A549 (cell line): ENCODE measurements at regions not wholly inside any gene's neighbourhood (a gene's known extent, or its start where the extent isn't known, plus 50 kb on each side); places are given as distances from the start of the nearest gene placed in this dataset.
"Not testable (repeated sequence)": the region's sequence is repeated elsewhere in the genome, so short reads cannot be mapped to it uniquely, and the experiment has no call there.

Source experiments
- ATAC-seq, 2 experiments: fragments of 200-7000 bp in 1 of 2; fragments of >200 bp in 1 of 2; cut with Nextera tagmentation in 1 of 2; cut with Tn5 transposase in 1 of 2; 3 replicates each; pipeline versions ENCODE4 v1.8.0 to v1.9.1; 2018 to 2020; ENCODE audit warnings: mild to moderate bottlenecking in 1 of 2, moderate library complexity in 1 of 2
- CTCF ChIA-PET: fragments of 300-600 bp; sonication (Branson Sonifier 250); formaldehyde crosslinking; extraction: SDS; loops from one replicate; lab custom pipeline; 2021; ENCODE audit warnings: antibody characterized with exemption, inconsistent platforms; lab: Yijun Ruan, JAX
- POLR2A ChIA-PET: fragments of 350-600 bp; formaldehyde crosslinking; extraction: SDS; loops from one replicate; lab custom pipeline; 2021; ENCODE audit warnings: antibody characterized with exemption, inconsistent platforms; lab: Yijun Ruan, JAX
- DNase-seq, 2 experiments: peaks; one replicate each; pipeline versions ENCODE4 v3.0.0 to v3.0.0-alpha.2; 2011 to 2016; ENCODE audit warnings: low read depth in 1 of 2, low spot score in 1 of 2
- FAIRE-seq: peaks from 2 replicates; lab custom pipeline; 2011; peaks lifted over from hg19 to GRCh38; lab: Jason Lieb, UNC
- H3K27ac ChIP-seq, 2 experiments: fragments of >200 bp; sonication (Bioruptor Twin); formaldehyde crosslinking; 3 replicates each; pipeline ENCODE4 v1.5.1; 2016 to 2017
- H3K4me1 ChIP-seq: fragments of >200 bp; sonication (Bioruptor Twin); formaldehyde crosslinking; 3 replicates; pipeline ENCODE4 v1.6.1; 2016
- H3K4me2 ChIP-seq: fragments of >200 bp; sonication (Bioruptor Twin); formaldehyde crosslinking; 3 replicates; pipeline ENCODE4 v1.6.1; 2016
- H3K4me3 ChIP-seq: fragments of >200 bp; sonication (Bioruptor Twin); formaldehyde crosslinking; 3 replicates; pipeline ENCODE4 v1.5.1; 2016
- H3K9me3 ChIP-seq: fragments of >200 bp; sonication (Bioruptor Twin); formaldehyde crosslinking; 3 replicates; pipeline ENCODE4 v1.6.1; 2016
- ATOH8 ChIP-seq: fragments of 250-450 bp; sonication (Bioruptor Pico); IDR thresholded peaks from 2 replicates; pipeline ENCODE4 v1.5.0; 2020; ENCODE audit warnings: low read depth, mild to moderate bottlenecking, moderate library complexity
- BHLHE40 ChIP-seq: IDR thresholded peaks from 2 replicates; pipeline ENCODE4 v1.6.1; 2012; ENCODE audit warnings: low read depth, low read length, inconsistent platforms
- E2F6 ChIP-seq: IDR thresholded peaks from 2 replicates; pipeline ENCODE4 v1.6.1; 2012; ENCODE audit warnings: low read depth, borderline replicate concordance
- EHF ChIP-seq: fragments of 250-450 bp; sonication (Bioruptor Pico); IDR thresholded peaks from 2 replicates; pipeline ENCODE4 v1.5.0; 2020; ENCODE audit warnings: mild to moderate bottlenecking
- EHMT2 ChIP-seq: fragments of 200-600 bp; sonication (generic); IDR thresholded peaks from 2 replicates; pipeline ENCODE4 v1.6.1; 2016; ENCODE audit warnings: antibody characterized with exemption, low read depth, mild to moderate bottlenecking, moderate library complexity
- FOSL2 ChIP-seq, 2 experiments: fragments of 450-650 bp in 1 of 2; fragments of >200 bp in 1 of 2; sonication (Bioruptor Twin) in 1 of 2; formaldehyde crosslinking; IDR thresholded peaks; 2 replicates each; pipeline versions ENCODE4 v1.5.0 to v1.6.1; 2016 to 2020; ENCODE audit warnings: mild to moderate bottlenecking in 1 of 2, moderate library complexity in 1 of 2
- HES2 ChIP-seq: fragments of >200 bp; sonication (Bioruptor Twin); formaldehyde crosslinking; IDR thresholded peaks from 2 replicates; pipeline ENCODE4 v1.6.1; 2016
- HOXB13 ChIP-seq: fragments of 250-450 bp; sonication (Bioruptor Pico); IDR thresholded peaks from 2 replicates; pipeline ENCODE4 v1.5.0; 2020; ENCODE audit warnings: low read depth, mild to moderate bottlenecking, moderate library complexity
- HOXB5 ChIP-seq: fragments of 250-450 bp; sonication (Bioruptor Pico); IDR thresholded peaks from 2 replicates; pipeline ENCODE4 v1.5.0; 2020; ENCODE audit warnings: mild to moderate bottlenecking, moderate library complexity
- JUN ChIP-seq, 2 experiments: fragments of >200 bp; sonication (Bioruptor Twin); formaldehyde crosslinking; IDR thresholded peaks; 2 replicates in 1 of 2; 3 replicates in 1 of 2; pipeline ENCODE4 v1.6.1; 2016 to 2017
- KDM5A ChIP-seq: fragments of 200-600 bp; sonication (generic); IDR thresholded peaks from 2 replicates; pipeline ENCODE4 v1.6.1; 2016; ENCODE audit warnings: antibody characterized with exemption, mild to moderate bottlenecking
- MAFK ChIP-seq: fragments of 450-650 bp; IDR thresholded peaks from 2 replicates; pipeline ENCODE4 v1.6.1; 2014; ENCODE audit not compliant: partially characterized antibody
- MAX ChIP-seq: IDR thresholded peaks from 2 replicates; pipeline ENCODE4 v1.6.1; 2012
- NFE2L2 ChIP-seq: fragments of 150-350 bp; conservative IDR thresholded peaks from 2 replicates; pipeline ENCODE4 v1.6.1; 2014; ENCODE audit warnings: low read length
- PHF8 ChIP-seq: fragments of 200-600 bp; sonication (generic); IDR thresholded peaks from 2 replicates; pipeline ENCODE4 v1.6.1; 2016; ENCODE audit warnings: low read depth, mild to moderate bottlenecking, antibody characterized with exemption, moderate library complexity, borderline replicate concordance
- POLR2A ChIP-seq: IDR thresholded peaks from 2 replicates; pipeline ENCODE4 v1.6.1; 2012; ENCODE audit warnings: mild to moderate bottlenecking, low read length
- RARB ChIP-seq: fragments of 250-450 bp; sonication (Bioruptor Pico); IDR thresholded peaks from 2 replicates; pipeline ENCODE4 v1.8.0; 2021; ENCODE audit warnings: mild to moderate bottlenecking, moderate library complexity
- REST ChIP-seq: fragments of 200-600 bp; sonication (generic); IDR thresholded peaks from 2 replicates; pipeline ENCODE4 v1.6.1; 2016; ENCODE audit warnings: antibody characterized with exemption, mild to moderate bottlenecking, moderate library complexity
- SMC3 ChIP-seq: fragments of >200 bp; sonication (Bioruptor Twin); formaldehyde crosslinking; IDR thresholded peaks from 3 replicates; pipeline ENCODE4 v1.6.1; 2018; ENCODE audit warnings: inconsistent platforms
- TP53 ChIP-seq: fragments of 250-450 bp; sonication (Bioruptor Pico); IDR thresholded peaks from 2 replicates; pipeline ENCODE4 v1.5.0; 2021; ENCODE audit warnings: mild to moderate bottlenecking, moderate library complexity
- ZC3H11A ChIP-seq: fragments of 450-650 bp; IDR thresholded peaks from 2 replicates; pipeline ENCODE4 v1.6.1; 2014; ENCODE audit warnings: antibody characterized with exemption, mild to moderate bottlenecking
- WGBS: methylation state at CpG from one replicate; pipeline ENCODE4 v1.1.6; 2017; ENCODE audit errors: missing lambda C conversion rate; 5-methylcytosine and 5-hydroxymethylcytosine counted together

GRCh38 chr6:99143108-99143861, 195.5 kb upstream of the FBXL4 start (continued):
- no peak for TF ChIP-seq SMC3
- TF ChIP-seq EHF (CRISPR knock-in tag), result no peak
- TF ChIP-seq BHLHE40, result no peak
- TF ChIP-seq, all 56 proteins: peak for 0

- H3K4me3 ChIP-seq, CTCF ChIA-PET, H3K4me1 ChIP-seq, DNase-seq, POLR2A ChIA-PET, H3K9me3 ChIP-seq, H3K27ac ChIP-seq, H3K4me2 ChIP-seq, FAIRE-seq, ATAC-seq: not testable (repeated sequence)
- WGBS, result no CpG with 5 or more reads among the region's 29 CpGs
These were observed 194.2 kb upstream of the FBXL4 start for GRCh38 chr6:99141906-99142305.

- Histone ChIP-seq H3K4me3 (no peak overlapping the region), H3K4me1 (no peaks in the 10 kb centered on the region), H3K27ac (no peak overlapping the region), H3K4me2 (no peak overlapping the region), H3K9me3 (no peaks in the 10 kb centered on the region)
- ChIA-PET POLR2A (no interaction called here), CTCF (no interaction called here)
- DNase-seq, result no peak
- no peak for ATAC-seq
- FAIRE-seq, result no peak
- TF ChIP-seq KDM5A, result no peak
- TF ChIP-seq HES2, result no peak
- TF ChIP-seq E2F6, result no peak
- no peak for TF ChIP-seq TP53
- TF ChIP-seq REST, result no peak
- WGBS, result 0% methylated on average over 1 of the region's 1 CpG
These were observed 190.7 kb upstream of the FBXL4 start for GRCh38 chr6:99138445-99138844.

GRCh38 chr6:99137314-99137713, 189.6 kb upstream of the FBXL4 start:
- ChIA-PET POLR2A (no interaction called here), CTCF (interaction anchor here (1.2 kb wide), 1 partner anchor 18 kb away, joined by 3 read pairs; no protein-coding TSS in a partner anchor)
- Histone ChIP-seq H3K9me3 (no peaks in the 10 kb centered on the region), H3K4me2 (no peak overlapping the region), H3K27ac (no peak overlapping the region), H3K4me1 (no peaks in the 10 kb centered on the region), H3K4me3 (no peak overlapping the region)
- FAIRE-seq (no peak), ATAC-seq (no peak), DNase-seq (no peak)
- no peak for TF ChIP-seq EHMT2
- TF ChIP-seq HOXB13 (CRISPR knock-in tag), result no peak
- TF ChIP-seq BHLHE40, result no peak
- TF ChIP-seq JUN (IDR thresholded peaks at IDR 0.05), result no peak
- TF ChIP-seq POLR2A, result no peak
- no peak for TF ChIP-seq NFE2L2
- no peak for TF ChIP-seq FOSL2 (IDR thresholded peaks at IDR 0.05)
- TF ChIP-seq FOSL2 (CRISPR knock-in tag; IDR thresholded peaks at IDR 0.05), result no peak
- no peak for TF ChIP-seq PHF8
- TF ChIP-seq RARB (CRISPR knock-in tag), result no peak
- TF ChIP-seq ATOH8, result no peak
- no peak for TF ChIP-seq HOXB5 (CRISPR knock-in tag)
- no peak for TF ChIP-seq REST
- TF ChIP-seq MAFK, result no peak
- TF ChIP-seq SMC3, result no peak
- TF ChIP-seq ZC3H11A, result no peak
- TF ChIP-seq MAX, result no peak
- 61% methylated on average over 3 of the region's 3 CpGs for WGBS
